COLO668 (cell line): ENCODE measurements at regions not wholly inside any gene's neighbourhood (a gene's known extent, or its start where the extent isn't known, plus 50 kb on each side); places are given as distances from the start of the nearest gene placed in this dataset.

Source experiments
- DNase-seq: peaks from one replicate; lab custom pipeline; 2025; ENCODE audit not compliant: unreplicated experiment; lab: John Stamatoyannopoulos, UW

GRCh38 chr6:88251301-88251700 lies 85.2 kb upstream of the CNR1 start:
- DNase-seq, result no peak

GRCh38 chr6:88248709-88249321 lies 82.7 kb upstream of the CNR1 start:
- no peak for DNase-seq

- DNase-seq, result no peak
Observed at GRCh38 chr6:88246654-88247053, 80.5 kb upstream of the CNR1 start.

- DNase-seq, result no peak
Observed at GRCh38 chr6:88244721-88245120, 78.6 kb upstream of the CNR1 start.

- no peak for DNase-seq
Observed at GRCh38 chr6:88238901-88239300, 72.8 kb upstream of the CNR1 start.

- DNase-seq, result no peak
Observed at GRCh38 chr6:88238065-88238464, 71.9 kb upstream of the CNR1 start.

GRCh38 chr6:88236612-88237360 lies 70.6 kb upstream of the CNR1 start:
- no peak for DNase-seq

- DNase-seq, result no peak
Observed at GRCh38 chr6:88232753-88233152, 66.6 kb upstream of the CNR1 start.

GRCh38 chr6:88223298-88223697 lies 57.2 kb upstream of the CNR1 start:
- DNase-seq, result no peak

- DNase-seq, result no peak
Observed at GRCh38 chr6:88220493-88220892, 54.3 kb upstream of the CNR1 start.

GRCh38 chr6:88216182-88216581 lies 50.0 kb upstream of the CNR1 start:
- no peak for DNase-seq
